ENCODE measurements at regions not wholly inside any gene's neighbourhood (a gene's known extent, or its start where the extent isn't known, plus 50 kb on each side); places are given as distances from the start of the nearest gene placed in this dataset.

DNA sequence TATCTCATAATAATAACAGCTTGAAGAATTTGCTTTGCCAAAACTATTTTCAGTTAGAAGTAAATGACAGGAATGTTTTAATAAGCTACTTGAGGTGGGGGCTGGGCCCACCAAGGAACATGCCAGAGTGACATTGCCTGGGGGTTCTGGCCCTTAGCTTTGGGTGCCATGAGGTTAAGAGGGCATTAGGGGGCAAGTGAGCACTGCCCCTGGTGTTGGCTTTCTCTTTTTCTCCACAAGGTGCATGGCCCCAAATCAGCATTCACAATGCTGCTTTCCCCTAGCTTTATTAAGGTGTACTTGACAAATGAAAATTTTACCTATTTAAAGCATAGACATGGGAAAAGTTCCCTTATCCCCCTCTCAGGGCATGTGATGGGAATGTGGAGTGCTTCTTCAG, 305.4 kb downstream of the TENT4A start:
- no peak for DNase-seq

DNA sequence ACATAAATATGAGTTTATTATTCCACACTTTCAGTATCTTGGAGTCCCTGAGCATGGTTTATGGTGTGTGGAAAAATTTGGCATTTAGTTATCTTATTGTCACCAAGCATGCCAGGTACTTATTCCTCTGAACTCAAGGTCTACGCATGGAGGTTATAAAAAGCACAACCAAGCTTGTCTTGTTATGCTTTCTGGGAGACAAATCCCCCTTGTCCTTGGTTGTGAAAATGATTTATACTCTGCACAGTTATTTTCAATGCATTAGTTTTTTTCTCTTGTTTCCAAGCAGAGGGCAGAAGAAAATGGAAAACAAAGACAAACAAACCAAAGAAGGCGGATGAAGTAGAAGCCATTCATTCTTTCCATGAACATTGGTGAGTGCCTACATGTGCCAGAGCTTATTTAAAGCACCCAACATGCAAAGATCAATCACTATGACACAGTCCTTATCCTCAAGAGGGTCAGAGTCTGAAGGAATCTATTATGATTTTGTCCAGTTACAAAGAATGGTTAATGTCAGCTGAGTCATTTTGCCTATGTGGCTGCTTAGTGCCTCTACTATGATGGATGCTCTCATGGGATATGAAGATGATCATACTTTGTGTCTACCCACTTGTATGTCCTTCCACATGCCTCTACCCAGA, 323.1 kb downstream of the TENT4A start:
- no peak for DNase-seq

DNA sequence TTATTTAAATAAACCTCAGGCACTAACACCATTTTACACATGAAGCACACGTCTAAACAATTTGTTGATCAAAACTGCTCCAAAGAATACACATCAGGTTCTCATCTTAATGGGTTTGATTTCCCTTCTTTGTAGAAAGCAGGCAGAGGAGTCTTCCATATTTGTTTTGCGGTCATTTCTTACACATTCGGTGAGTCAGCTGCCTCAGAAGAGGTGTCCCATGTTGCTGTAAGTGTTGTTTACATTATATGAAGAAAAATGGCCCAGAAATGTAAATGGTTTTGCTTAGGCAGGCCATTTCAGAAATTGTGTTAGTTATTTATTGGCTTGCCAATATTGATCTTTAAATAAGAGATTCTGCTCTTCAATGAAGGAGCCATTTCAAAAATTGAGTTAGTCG, 325.8 kb downstream of the TENT4A start:
- DNase-seq, result no peak

DNA sequence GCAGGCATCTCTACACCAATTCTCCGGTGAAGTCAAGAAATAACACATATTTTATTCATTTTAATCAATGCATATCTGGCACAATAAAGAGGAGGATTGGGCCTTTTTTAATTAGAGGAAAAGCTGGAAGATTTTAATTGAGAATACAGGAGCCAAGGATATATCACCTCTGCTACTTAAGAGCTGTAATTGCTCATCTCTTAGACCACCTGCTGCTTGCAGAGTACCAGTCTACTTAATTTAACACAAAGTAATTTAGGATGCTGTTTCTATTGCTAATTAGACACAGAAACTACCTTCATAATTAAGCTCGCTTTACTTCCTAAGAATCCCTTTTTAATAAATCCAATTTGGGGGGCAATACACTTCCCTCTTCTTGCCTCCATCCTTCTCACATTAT, 326.9 kb downstream of the TENT4A start:
- no peak for DNase-seq

DNA sequence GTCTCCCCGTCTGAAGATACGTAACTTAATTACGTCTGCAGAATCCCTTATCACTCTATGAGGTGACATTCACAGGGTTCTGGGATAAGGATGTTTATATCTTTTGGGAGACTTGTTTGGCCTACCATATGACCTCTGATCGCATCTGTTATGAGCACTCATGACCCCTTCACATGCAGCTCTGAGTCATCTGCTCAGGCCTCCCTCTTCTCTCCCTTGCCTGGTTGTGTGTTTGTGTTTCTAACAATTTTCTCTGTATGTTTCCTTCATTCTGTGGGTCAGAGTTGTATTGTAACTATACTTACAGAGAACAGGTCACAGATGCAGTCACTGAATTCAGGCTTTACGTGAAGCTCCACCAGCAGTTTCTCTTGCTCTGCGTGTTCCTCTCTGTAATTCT, 330.6 kb downstream of the TENT4A start:
- DNase-seq, result no peak

DNA sequence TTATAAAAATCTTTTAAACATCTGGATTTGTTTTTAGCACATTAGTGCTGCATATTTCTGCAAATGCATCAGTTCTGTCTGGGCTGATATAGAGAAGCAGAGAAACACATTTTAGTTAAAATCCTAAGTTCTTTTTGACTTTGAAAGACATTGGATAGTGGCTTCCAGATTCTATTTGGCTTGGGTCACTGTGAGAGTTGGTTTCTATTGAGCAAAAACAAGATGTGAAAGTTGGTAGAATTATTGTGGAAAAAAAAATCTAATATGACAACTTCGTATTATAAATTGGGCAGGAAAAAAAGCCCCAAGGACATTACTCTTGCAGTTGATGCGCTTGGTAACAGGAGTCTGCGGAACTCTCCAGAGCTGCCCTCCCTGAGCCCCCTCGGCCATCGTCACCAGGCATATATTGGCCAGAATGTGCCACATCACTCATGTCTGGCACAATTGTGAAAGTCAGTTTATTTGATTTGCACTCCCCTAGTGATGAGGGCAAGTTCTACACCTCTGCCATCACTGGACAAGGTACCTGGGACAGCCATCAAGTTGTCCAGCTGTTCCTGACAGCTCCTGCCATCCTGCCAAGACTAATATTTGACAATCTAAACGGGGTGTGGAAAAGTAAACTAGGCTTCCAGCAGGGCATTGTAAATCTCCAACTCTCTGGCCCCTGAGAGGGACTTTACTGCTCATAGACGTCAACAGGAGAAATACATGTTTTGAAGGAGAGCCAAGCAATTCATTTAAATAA, 334.5 kb downstream of the TENT4A start:
- DNase-seq, result no peak

DNA sequence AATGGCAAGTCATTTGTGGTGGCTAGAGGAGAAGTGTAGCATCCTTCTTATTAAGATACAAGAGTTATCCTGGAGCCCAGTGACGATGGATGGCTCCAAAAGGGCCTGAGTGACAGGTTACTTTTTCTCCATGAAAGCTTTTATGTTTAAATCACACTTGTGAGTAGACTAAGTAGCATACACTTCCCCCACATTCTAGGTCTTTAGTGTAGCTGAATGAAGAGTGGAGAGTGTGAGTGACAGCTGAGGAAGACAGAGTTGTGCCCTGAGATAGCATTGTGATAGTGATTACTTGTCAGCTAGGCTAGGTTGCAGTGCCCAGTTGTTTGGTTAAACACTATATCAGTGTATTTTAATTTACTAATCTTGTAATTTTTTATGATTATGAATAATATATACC, 337.8 kb downstream of the TENT4A start:
- no peak for DNase-seq

DNA sequence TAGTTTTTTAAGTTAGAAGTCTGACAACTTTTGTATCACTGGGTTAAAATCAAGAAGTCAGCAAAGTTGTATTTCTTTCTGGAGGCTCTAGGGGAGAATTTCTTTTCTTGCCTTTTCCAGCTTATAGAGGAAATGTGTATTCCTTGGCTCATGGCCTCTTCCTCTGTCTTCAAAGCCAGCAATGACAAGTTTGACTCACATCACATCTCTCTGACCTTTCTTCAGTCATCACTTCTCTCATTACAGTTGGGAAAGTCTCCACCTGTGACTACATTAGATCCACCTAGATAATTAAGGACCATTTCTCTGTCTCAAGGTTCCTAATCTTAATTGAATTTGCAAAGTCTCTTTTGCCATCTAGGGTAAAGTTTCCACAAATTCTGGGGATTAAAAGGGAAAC, 339.9 kb downstream of the TENT4A start:
- no peak for DNase-seq

DNA sequence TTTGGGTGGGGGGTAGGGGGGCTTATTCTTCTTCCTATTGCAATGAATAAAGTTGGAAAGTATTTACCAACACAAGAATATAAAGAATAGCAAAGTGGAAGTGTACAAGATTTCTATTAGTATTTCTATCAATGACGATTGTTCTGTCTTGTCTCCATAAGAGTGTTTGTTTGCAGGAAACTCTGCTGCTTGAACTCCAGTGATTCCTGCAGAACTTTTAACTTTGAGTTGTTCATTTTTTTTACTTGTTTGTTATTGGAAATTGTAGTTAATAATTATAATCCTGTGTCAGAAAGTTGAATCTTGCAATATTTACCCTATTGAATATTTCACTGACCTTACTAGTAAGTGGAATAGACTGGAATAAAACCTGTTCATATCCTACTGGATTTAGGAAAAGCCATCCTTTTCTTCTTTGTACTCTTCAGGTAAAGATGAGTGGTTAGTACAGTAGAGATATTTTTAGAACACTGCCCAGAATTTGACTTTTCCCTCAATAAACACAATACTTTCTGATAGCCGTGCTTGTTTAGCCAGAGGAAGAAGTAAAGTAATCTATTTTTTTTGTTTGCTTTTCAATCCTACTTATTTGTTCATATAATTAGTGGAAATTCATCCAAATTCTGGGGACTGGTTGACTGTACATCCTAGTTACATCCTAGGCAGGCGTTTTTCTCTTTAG, 340.4 kb downstream of the TENT4A start:
- DNase-seq, result no peak

DNA sequence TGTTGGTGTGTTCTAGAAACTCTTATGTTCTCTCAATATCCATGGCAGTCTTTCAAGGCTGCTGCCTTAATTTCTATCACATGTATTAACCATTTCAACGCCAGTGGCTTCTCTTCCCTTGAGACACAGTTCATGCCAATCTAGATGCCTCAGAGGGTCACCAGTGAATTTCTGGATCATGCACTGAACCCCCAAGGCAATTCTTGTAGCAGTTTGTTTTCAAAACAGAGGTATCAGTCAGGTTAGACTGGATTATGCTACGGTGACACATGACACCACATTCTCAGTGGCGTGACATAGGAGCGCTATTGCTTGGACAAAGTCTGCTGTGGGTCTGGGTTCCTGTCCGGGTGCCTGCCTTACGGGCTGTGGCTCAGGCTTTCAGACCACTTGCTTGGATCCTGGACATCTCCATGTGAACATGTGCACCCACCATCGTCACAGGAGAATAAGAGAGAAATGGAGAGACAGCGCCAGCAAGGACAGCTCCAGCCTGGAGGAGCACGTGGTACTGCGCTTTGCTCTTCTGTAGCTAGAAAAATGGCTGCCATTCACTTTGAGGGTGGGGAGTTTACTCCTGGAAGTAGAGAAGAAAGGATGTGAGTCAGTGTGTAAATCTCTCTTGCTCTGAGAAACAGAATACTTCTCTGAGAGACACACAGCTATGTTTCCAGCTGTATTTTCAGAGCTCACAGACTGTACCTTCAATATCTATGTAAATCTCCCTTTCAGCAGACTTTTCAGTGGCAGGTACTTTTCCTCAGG, 329.3 kb upstream of the ADCY2 start:
- no peak for DNase-seq

DNA sequence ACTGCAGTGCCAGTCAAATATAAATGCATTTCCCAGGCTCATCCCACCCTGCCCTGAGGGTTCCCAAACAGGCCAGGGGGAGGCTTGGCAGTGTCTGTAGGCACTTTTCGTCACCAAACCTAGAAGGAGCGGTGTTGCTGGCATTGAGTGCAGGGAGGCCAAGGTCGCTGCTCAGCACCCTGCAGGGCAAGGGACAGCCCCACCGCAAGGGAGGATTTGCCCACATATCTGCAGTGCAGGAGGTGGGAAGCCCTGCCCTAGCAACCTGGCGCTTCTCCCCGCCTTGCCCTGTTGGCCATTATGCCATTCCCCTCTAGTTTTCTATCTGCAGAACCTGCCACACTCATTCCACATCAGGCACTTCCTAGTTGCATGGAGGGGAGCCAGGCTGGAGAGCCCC, 327.8 kb upstream of the ADCY2 start:
- DNase-seq, result no peak

DNA sequence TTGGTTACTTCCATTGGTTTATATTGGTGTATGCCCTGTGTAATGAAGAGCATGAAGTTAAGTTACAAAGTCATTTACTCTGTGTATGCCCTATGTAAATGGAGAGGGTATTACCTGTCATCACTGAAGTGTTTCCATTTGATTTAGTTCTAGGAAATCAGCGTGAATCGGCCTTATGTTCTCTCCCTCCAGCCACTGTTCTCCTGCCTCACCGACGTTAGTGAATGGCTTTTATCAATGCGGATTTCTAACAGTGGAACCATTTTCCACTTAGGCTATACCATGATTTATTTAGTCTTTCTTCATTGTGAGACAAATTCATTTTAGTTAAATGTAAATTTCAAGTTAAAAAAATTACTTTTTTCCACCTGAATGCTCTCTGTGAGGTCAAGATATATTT, 327.0 kb upstream of the ADCY2 start:
- no peak for DNase-seq

DNA sequence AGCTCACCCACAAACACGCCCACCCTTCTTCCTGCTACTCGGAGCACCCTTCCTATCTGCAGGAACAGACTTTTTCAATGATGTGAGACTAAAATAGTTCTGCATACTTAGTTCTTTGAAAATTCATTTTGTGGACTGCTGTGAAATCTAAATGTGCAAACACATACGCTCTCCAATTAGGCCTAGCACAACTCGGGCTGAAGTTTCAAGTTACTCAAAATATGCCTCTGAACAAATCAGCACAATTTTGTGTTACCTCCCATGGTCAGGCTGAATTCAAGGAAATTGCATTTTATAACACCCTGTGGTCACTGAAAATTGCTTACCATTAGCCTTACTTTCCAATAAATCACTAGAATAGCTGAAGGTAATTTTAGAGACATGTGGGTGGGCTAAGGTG, 323.8 kb upstream of the ADCY2 start:
- no peak for DNase-seq

DNA sequence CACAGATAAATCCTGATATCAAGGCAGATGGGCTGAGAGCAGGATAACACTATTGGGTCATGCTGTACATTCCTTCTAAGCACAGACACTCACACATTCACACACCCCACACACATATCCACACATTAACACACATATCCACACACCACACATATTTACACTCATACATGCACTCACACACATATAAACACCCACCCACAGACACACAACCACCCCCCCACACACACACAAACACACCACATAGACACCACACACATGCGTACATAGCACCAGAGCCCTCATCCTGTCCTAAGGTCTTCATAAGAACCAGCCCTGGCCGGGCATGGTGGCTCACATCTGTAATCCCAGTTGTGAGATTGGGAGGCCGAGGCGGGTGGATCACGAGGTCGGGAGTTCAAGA, 322.3 kb upstream of the ADCY2 start:
- DNase-seq, result no peak

DNA sequence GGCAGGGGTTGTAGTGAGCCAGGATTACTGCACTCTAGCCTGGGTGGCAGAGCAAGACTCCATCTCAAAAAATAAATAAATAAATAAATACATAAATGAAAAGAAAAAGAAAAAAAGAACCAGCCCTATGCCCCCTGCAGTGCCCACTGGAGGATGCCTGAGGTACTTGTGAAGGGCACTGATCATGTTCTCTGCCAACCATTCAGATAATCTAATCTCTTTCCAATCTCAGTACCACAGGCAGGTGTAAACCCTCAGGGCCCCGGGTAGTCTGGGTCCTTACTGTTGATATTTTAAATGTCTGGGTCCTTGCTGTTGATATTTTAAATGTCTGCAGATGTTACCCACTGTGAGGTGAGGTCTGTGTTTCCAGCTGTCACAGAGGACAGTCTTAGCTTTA, 321.8 kb upstream of the ADCY2 start:
- DNase-seq, result no peak

DNA sequence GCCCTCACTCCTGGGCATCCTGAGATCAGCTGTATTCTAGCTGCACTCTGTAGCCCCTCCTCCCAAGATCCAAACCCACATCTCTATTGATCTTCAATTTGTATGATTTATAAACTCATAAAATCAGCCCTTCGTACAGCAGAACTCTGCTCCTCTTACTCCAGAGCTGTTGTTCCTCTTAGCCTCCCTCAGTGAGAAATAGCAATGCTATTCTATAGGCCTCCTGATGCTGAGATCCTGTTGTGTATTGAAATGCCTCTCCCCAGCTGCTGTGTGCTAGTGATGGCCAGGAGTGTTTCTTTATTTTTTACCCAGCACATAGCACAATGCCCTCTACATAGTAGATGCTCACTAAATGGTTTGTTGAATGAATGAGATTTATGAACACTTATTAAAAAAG, 320.5 kb upstream of the ADCY2 start:
- no peak for DNase-seq

DNA sequence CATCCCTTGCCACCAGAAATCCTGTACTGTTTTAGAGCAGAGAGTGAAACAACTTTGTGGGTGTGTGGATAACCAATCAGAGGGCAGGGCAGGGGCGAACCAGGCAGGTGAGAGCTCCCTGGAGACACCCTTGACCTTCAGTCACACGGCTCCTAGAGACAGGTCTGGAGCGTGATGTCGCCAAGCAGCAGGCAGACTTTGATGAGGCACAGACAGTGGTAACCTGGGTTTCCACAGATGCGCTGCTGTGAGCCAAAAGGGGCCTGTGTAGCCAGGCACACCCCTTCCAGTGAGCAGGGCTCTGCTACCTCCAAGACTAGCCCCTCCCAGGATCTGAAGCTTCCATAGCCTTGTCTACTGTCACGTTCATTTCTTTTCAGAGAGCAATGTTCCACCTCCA, 317.8 kb upstream of the ADCY2 start:
- DNase-seq, result no peak

DNA sequence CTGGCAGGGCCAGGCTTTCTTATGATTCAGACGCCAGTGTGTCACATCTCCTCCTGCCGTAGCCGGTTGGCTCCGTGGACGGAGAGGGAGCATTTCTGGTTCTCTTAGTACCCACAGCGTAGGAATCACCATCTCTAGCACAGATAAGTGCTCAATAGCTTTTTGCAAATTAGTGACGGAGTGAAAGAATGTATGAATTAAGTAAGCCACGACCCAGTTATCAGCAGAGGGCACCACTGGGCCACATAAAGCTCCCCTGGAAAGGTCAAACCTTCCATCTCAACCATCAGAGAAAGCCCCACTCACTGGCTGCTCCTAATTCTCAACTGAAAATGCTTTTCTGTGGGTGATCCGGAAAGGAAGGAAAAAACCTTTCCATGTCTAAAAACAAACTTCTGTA, 317.0 kb upstream of the ADCY2 start:
- no peak for DNase-seq

DNA sequence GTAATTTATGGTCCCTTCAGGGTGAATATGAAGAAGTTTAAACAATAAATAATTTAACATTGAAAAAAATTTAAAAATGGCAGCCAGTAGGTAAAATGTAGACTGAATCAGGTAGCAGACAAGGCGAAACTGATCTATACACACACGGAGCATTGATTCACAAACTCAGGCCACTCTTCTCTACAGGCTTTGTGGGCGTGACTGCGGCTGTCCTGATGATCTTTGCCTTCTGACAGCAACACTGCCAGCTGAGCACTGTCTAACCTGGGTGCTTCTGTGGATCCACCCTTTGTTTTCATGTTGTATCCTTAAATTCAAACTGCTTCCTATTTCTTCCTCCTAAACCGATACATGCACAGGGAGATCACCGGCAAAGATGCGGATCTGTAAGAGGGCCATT, 315.4 kb upstream of the ADCY2 start:
- DNase-seq, result no peak

DNA sequence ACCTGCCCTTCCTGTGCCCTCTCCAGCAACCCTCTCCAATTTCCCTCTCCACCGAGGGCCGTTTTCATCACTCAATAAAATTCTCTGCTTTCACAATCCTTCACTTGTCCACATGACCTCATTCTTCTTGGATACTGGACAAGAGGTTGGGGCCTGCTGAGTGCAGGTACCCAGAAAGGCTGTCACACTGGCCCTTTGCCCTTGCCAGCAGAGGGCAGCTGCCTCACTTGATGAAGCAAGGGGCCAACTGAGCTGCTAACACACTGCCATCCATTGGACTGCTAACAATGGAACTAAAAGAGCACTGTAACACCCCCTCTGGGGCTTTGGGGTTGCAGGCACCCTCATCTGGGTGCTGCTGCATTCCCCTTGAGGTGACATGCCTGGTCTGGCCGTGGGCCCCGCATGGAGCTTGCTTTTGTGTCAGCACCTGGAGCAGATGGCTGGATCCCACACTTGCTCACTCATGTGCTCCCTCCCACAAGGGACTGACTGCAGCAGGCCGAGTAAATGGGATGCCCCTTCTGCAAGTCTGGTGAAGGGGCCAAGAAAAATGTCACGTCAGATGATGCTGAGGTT, 308.1 kb upstream of the ADCY2 start:
- DNase-seq, result no peak

DNA sequence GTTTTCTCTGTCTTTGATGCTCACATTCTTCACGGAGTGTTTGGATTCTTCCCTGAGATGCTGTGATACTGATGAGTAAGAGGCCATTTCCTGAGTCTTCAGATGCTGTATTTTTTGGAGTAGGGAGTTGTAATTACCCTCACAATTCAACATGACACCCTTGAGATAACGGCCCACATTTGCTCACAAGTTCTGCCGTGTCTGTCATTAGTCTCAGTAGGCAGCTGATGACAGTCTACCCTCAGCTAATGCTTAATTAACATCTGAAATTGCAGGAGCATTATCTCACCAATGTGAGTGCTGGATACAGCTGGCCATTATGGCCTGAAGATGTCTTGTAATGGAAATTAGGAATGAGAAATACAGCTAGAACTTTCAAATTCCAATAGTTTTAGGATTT, 307.1 kb upstream of the ADCY2 start:
- DNase-seq, result no peak

DNA sequence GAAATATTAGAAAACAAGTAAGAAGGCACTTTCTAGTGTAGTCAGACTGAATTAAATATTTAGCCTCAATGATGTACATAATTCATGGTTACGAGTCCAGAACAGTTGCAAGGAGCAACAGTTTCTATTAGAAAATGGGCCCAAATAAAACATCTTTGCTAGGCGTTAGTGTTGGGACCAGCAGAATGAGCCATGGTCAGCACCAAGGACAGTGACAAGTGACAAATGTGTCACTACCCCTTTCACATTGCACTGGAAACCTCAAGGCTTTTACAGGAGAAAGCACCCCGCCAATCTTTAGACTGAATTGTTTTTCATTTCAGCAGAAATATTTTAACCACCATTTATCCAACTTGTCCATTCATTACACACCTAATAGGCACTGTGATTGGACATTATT, 301.3 kb upstream of the ADCY2 start:
- no peak for DNase-seq

DNA sequence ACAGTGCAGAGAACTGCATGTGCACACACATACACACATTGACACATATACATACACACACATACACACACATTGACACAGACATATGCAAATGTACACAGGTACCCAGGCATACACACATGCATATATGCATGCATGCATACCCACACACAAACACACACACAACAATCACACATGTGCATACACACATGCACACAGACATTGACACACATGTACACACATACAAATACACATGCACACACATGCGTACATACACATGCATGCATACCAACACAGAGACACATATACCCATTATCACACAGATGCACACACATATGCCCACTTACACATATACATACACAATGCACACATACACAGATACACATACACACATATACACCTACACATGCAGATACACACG, 299.6 kb upstream of the ADCY2 start:
- no peak for DNase-seq
